Endodermal cell (in vitro differentiated cells): ENCODE measurements at regions not wholly inside any gene's neighbourhood (a gene's known extent, or its start where the extent isn't known, plus 50 kb on each side); places are given as distances from the start of the nearest gene placed in this dataset.

Experiments
- DNase-seq: peaks from one replicate; pipeline ENCODE4 v3.0.0-alpha.2; 2017
- H3K27ac ChIP-seq: 2 replicates; pipeline ENCODE4 v1.5.1; 2013; ENCODE audit warnings: mild to moderate bottlenecking, low read depth, low read length, moderate library complexity
- H3K27me3 ChIP-seq: 2 replicates; pipeline ENCODE4 v1.6.1; 2013; ENCODE audit warnings: mild to moderate bottlenecking, low read length, moderate library complexity; ENCODE audit not compliant: insufficient read depth, control insufficient read depth, poor library complexity, severe bottlenecking
- H3K36me3 ChIP-seq: 2 replicates; pipeline ENCODE4 v1.7.0; 2013; ENCODE audit warnings: mild to moderate bottlenecking, low read length, moderate library complexity; ENCODE audit not compliant: control insufficient read depth, insufficient read depth
- H3K4me1 ChIP-seq: one replicate; pipeline ENCODE4 v1.7.0; 2013; ENCODE audit warnings: low read length; ENCODE audit not compliant: control insufficient read depth, insufficient read depth
- H3K4me3 ChIP-seq: 2 replicates; pipeline ENCODE4 v1.5.1; 2013; ENCODE audit warnings: mild to moderate bottlenecking, low read length, moderate library complexity
- H3K9ac ChIP-seq: 2 replicates; pipeline ENCODE4 v1.6.1; 2013; ENCODE audit warnings: mild to moderate bottlenecking, low read length, moderate library complexity; ENCODE audit not compliant: poor library complexity, severe bottlenecking; ENCODE audit errors: extremely low read depth
- H3K9me3 ChIP-seq: 2 replicates; pipeline ENCODE4 v1.6.1; 2013; ENCODE audit warnings: mild to moderate bottlenecking, low read length, moderate library complexity; ENCODE audit not compliant: control insufficient read depth
- H3K27ac Mint-ChIP-seq: 2 replicates; pipeline ENCODE4 v1.8.0; 2020; ENCODE audit warnings: mixed read lengths
- H3K27me3 Mint-ChIP-seq: 2 replicates; pipeline ENCODE4 v1.8.0; 2021; ENCODE audit warnings: mild to moderate bottlenecking, mixed read lengths; ENCODE audit not compliant: insufficient read depth
- H3K36me3 Mint-ChIP-seq: 2 replicates; pipeline ENCODE4 v1.8.0; 2020; ENCODE audit warnings: low read depth, mixed read lengths
- H3K4me1 Mint-ChIP-seq: 2 replicates; pipeline ENCODE4 v1.8.0; 2020; ENCODE audit warnings: mixed read lengths
- H3K4me3 Mint-ChIP-seq: 2 replicates; pipeline ENCODE4 v1.8.0; 2020; ENCODE audit warnings: mild to moderate bottlenecking, moderate library complexity, mixed read lengths
- H3K9me3 Mint-ChIP-seq: 2 replicates; pipeline ENCODE4 v1.8.0; 2020; ENCODE audit warnings: mild to moderate bottlenecking, mixed read lengths
- CTCF ChIP-seq: fragments of 200-600 bp; sonication (generic); conservative IDR thresholded peaks from 2 replicates; pipeline ENCODE4 v1.5.0; 2021; ENCODE audit warnings: antibody characterized with exemption, mild to moderate bottlenecking
- WGBS, 2 experiments: methylation state at CpG; one replicate each; pipeline versions ENCODE4 v1.1.5 to v1.1.7; 2013; ENCODE audit warnings: missing lambda C conversion rate in 2 of 2, mixed read lengths in 1 of 2; ENCODE audit not compliant: insufficient coverage in 1 of 2, insufficient read length in 1 of 2; 5-methylcytosine and 5-hydroxymethylcytosine counted together

- H3K4me3 ChIP-seq, result no peak overlapping the region
- WGBS, 2 experiments, result 73 to 80% methylated on average over 6 to 17 of the region's 17 CpGs
- H3K27ac ChIP-seq, result no peak overlapping the region
- peak; percentile 72 for TF ChIP-seq CTCF
- Mint-ChIP-seq H3K4me1 (no peaks in the 10 kb centered on the region), H3K4me3 (no peak overlapping the region), H3K36me3 (no peaks in the 10 kb centered on the region), H3K27ac (no peak overlapping the region), H3K27me3 (no peaks in the 10 kb centered on the region), H3K9me3 (peaks cover 11% of the 10 kb centered on the region)
- H3K27me3 ChIP-seq, result no peaks in the 10 kb centered on the region
- H3K36me3 ChIP-seq, result no peaks in the 10 kb centered on the region
- peak; percentile 84 for DNase-seq
- no peaks in the 10 kb centered on the region for H3K4me1 ChIP-seq
- no peak overlapping the region for H3K9ac ChIP-seq
- H3K9me3 ChIP-seq, result no peaks in the 10 kb centered on the region
These were observed 279.1 kb downstream of the BRD1 start for GRCh38 chr22:49548356-49549202.

GRCh38 chr22:49547751-49548239 lies 279.9 kb downstream of the BRD1 start:
- H3K36me3 Mint-ChIP-seq, result no peaks in the 10 kb centered on the region
- H3K27ac Mint-ChIP-seq, result no peak overlapping the region
- H3K4me3 ChIP-seq, result no peak overlapping the region
- H3K9me3 ChIP-seq, result no peaks in the 10 kb centered on the region
- H3K4me1 Mint-ChIP-seq, result no peaks in the 10 kb centered on the region
- peak; percentile 36 for DNase-seq
- 90 to 95% methylated on average over 8 to 16 of the region's 16 CpGs for WGBS, 2 experiments
- H3K27me3 ChIP-seq, result no peaks in the 10 kb centered on the region
- no peaks in the 10 kb centered on the region for H3K27me3 Mint-ChIP-seq
- peaks cover 11% of the 10 kb centered on the region for H3K9me3 Mint-ChIP-seq
- no peak overlapping the region for H3K9ac ChIP-seq
- H3K27ac ChIP-seq, result no peak overlapping the region
- no peaks in the 10 kb centered on the region for H3K4me1 ChIP-seq
- H3K4me3 Mint-ChIP-seq, result no peak overlapping the region
- no peaks in the 10 kb centered on the region for H3K36me3 ChIP-seq
- TF ChIP-seq CTCF, result no peak

GRCh38 chr22:49546811-49547585 lies 280.7 kb downstream of the BRD1 start:
- 95 to 98% methylated on average over 7 to 16 of the region's 16 CpGs for WGBS, 2 experiments

More at GRCh38 chr22:49546811-49547585, 280.7 kb downstream of the BRD1 start:
- Histone ChIP-seq H3K27ac (no peak overlapping the region), H3K4me3 (no peak overlapping the region), H3K9me3 (no peaks in the 10 kb centered on the region), H3K4me1 (no peaks in the 10 kb centered on the region), H3K36me3 (no peaks in the 10 kb centered on the region), H3K27me3 (no peaks in the 10 kb centered on the region), H3K9ac (no peak overlapping the region)
- Mint-ChIP-seq H3K9me3 (peaks cover 11% of the 10 kb centered on the region), H3K27ac (no peak overlapping the region), H3K27me3 (no peaks in the 10 kb centered on the region), H3K36me3 (no peaks in the 10 kb centered on the region), H3K4me1 (no peaks in the 10 kb centered on the region), H3K4me3 (no peak overlapping the region)
- DNase-seq, result peak; percentile 16
- TF ChIP-seq CTCF, result no peak
